ENCODE measurements at regions not wholly inside any gene's neighbourhood (a gene's known extent, or its start where the extent isn't known, plus 50 kb on each side); places are given as distances from the start of the nearest gene placed in this dataset.

- no peak for DNase-seq
Observed at GRCh38 chr18:78399992-78400503, 579.6 kb upstream of the SALL3 start.

DNA sequence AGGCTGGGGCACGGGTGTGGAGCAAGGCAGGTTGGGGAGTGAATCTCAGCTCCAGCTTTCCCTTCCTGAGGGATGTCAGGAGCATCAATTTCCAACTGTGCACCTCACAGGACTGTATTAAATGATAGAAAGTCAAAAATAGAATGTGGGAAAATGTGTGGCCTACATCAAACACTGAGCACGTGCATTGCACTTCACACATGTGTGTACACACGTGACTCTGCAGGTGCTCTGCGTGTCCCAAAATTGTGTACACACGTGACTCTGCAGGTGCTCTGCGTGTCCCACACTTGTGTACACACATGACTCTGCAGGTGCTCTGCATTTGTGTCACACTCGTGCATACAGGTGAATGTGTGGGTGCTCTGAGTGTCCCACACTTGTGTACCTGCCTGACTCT lies 577.2 kb upstream of the SALL3 start:
- no peak for DNase-seq

- DNase-seq, result no peak
Observed at GRCh38 chr18:78402966-78403365, 576.7 kb upstream of the SALL3 start.

DNA sequence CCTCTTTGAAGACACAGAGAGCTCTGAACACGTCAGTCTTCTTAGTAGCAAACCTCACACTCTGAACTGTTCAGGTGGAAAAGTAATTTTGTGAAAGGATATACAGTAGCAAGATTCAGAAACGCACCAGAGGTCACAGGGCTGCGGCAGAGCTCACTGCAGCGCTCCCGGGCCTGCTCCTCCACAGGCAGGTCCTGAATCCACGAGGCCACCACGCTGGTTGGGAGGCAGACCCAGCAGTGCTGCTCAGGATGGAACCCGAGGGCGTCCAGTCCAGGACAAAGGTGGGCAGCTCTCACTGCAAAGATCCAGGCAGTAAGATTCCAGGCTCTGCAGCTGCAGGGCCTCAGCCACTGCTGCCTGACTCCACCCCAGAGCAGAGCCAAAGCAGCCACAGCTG lies 576.2 kb upstream of the SALL3 start:
- DNase-seq, result no peak

GRCh38 chr18:78405763-78406162 lies 573.9 kb upstream of the SALL3 start:
- no peak for DNase-seq

- DNase-seq, result no peak
Observed at GRCh38 chr18:78406743-78407465, 572.7 kb upstream of the SALL3 start.

DNA sequence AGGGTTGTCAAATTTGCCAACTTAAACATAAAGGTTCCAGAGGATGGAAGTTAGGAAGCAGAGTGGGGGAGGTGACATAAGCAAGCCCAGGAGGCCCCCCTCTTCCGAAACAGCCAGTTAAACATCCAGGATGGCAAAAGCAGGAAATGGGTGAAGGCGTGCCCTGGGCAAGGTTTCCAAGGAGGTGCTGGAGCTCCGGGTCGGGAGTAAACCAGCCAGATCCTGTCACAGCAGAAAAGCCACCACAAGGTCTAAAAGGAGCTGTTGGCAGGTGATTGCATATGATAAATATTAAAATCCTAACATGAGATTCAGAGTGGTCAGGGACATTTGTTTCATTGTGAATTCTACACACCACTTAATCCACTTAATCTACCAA lies 572.2 kb upstream of the SALL3 start:
- no peak for DNase-seq

DNA sequence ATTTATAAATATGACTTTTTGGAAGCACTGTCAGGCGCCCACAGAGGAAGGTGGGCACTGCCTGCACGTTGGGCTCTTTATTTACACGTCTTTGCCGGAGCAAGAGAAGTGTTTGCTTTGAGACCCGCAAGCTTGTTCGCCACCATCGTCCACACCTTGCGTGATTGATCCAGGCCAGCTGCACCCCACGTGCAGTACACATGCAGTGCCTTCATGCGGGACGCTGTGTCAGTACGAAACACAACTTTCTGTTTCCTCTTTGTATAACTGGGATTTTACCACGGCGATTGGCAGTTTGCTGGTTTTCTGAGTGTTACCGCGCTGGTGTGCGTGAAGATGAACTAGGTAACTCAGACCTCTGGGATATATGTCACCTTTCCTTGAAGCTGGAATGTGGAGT lies 571.0 kb upstream of the SALL3 start:
- DNase-seq, result no peak

DNA sequence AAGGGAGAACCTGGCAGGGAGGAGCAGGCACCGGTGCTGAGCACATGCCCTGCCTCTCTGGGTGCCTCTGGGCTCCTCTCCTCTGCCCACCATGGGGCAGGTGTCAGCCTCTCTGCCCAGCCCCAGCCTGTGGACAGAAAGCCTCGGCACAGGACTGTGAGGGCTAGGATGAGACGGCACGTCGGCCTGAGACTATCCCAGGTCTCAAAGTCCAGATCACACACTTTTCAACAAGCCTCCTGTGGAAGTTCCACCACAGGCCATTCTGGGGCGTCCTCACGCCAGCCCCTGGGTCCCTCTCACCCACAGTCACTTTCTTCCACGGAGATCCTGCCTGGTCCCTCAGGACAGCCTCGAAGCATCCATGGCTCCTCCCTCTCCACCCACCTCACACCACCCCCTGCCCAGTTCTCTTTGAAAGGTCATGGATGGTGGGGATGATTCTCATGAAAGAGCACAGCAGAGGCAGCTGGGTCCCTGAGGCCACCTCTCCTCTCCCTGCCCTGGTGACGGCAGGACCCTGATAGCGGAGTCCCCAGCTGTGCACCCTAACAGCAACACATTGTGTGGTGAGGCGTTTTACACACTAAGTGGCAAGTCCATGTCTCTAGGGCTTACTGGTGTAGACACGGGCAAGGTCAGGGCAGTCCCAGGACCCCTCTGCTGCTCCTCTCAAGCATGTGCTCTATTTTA lies 569.4 kb upstream of the SALL3 start:
- no peak for DNase-seq

GRCh38 chr18:78411539-78411938 lies 568.1 kb upstream of the SALL3 start:
- no peak for DNase-seq

- DNase-seq, result no peak
Observed at GRCh38 chr18:78414302-78414701, 565.3 kb upstream of the SALL3 start.

DNA sequence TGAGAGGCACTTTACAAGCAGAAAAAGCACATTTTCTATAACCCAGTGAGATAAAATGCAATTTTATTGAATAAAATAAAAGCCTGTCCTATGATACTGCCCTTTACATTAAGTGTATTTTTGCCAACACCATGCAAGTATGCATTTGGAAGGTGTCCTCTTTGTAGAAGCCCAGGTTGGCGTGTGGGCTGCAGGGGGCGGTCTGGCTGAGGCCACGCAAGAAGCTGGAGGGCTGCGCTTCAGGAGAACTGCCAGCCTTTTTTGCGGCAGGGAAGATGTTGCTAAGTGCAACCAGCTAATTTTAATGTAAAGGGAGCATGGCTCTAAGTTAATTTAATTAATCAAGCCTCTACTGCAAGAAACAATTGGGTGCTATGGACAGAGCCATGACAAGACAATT lies 562.8 kb upstream of the SALL3 start:
- no peak for DNase-seq

GRCh38 chr18:78418379-78418778 lies 561.2 kb upstream of the SALL3 start:
- no peak for DNase-seq

- DNase-seq, result no peak
Observed at GRCh38 chr18:78419171-78419570, 560.4 kb upstream of the SALL3 start.

DNA sequence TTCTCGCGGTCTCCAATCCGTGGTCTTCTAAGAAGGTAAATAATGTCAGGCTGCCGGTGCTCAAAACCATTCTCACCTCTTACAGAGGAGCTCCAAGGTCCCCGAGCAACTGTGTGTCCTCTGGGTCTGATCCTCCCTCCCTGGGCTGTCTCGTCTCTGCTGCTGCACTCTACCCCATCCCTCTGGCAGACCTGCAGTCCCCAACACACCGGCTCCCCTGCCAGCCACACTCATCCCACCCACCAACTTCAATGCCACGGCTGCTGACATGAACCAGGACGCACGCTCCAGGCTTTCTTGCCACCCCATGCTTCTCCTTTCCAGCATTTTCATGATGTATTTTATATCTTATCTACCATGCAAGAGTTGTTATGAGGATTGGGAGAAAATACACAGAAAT lies 559.5 kb upstream of the SALL3 start:
- no peak for DNase-seq

GRCh38 chr18:78421392-78421791 lies 558.2 kb upstream of the SALL3 start:
- DNase-seq, result no peak

DNA sequence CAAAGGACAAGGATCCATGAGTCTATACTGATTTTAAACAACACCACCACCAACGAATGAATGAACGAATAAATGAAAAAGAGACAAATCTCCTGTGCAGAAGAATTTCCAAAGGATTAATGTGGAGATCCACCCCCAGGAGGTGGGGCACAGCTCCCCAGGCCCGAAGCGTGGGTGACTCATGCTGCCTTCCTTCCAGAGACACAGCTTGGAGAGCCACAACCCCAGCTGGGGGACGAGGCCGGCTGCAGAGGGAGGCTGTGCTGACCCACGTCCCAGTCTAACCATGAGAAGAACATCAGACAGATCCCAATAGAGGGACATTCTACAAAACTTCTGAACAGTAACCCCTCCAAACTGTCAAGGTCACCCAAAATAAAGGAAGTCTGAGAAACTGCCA lies 557.3 kb upstream of the SALL3 start:
- no peak for DNase-seq

DNA sequence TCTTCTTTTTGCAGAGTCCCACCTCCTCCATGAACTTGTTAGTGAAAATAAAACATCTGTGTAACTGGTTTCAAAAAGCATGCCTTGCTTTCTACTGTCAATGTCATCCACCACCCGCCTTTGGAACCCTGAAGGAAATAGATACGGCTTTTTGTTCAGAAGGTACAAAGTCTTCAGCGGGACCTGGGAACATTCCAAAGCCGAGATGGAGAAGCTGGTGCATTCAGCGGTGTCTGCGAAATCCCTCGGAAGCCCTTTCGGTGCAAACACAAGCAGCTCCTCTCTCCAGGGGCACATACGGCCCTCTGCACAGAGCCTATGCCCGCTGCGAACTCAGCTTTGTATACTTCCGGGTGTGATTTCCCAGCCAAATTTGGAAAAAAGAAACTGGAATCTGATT lies 555.8 kb upstream of the SALL3 start:
- no peak for DNase-seq

GRCh38 chr18:78424403-78425018 lies 555.1 kb upstream of the SALL3 start:
- no peak for DNase-seq

- no peak for DNase-seq
Observed at GRCh38 chr18:78425019-78425412, 554.6 kb upstream of the SALL3 start.

DNA sequence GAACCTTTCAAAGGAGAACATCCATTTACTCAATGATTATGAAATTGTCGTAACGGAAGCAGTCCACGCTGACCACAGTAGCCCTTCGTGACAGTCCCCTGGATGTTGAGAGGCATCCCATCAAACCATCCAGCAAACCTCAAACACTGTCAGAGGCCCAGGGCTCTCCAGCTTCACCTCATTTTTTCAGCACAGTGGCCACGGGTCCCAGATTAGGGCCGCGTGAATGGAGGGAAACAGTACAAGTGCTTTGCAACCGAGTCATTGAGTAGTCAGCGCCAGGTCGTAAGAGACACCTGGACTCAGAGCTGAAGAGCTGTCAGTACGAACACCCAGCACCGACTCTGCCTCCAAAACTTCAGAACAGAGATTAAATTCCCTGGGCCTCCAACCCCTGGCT lies 552.5 kb upstream of the SALL3 start:
- DNase-seq, result no peak

DNA sequence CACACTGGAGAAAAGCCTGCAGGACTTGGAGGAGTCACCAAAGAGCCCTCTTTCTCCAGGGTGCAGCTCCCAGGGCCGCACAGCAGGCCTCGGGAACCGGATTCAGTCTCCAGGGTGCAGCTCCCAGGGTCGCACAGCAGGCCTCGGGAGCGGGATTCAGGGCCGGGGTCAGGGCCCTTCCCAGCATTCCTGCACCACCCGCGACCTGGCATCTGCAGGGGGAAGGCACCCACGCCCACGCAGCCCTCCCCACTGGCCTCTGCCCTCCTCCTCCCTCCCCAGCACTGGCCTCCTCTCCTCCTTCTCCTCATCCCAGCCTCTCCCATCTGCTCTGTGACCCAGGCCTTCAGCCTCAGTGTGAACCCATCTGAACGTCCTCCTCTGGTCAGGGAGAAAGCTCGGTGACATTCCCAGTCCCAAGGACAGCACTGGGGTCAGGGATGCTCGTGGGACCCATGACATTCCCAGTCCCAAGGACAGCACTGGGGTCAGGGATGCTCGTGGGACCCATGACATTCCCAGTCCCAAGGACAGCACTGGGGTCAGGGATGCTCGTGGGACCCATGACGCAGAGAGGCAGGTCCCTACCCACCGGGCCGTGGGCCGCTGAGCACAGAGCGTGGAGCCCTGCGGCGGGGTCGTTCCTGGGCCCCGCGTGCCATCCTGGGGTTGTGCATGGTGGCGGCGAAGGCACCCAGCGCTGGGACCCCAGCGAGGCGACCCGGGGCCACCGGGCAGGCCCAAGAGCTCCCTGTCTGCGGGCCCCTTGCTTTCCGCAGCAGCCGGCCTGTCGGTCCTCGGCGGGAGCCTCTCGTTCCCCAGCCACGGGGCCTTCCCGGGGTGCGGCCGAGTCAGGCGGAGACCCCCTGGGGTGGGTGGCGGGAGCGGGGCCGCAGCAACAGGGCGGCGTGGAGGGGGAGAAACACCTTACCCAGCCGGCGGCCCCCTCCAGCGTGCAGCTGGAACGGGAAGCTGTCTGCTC lies 550.2 kb upstream of the SALL3 start:
- no peak for DNase-seq
